Astrocyte (in vitro differentiated cells and primary cell): ENCODE measurements at regions not wholly inside any gene's neighbourhood (a gene's known extent, or its start where the extent isn't known, plus 50 kb on each side); places are given as distances from the start of the nearest gene placed in this dataset.

Experiments used
- EZH2 ChIP-seq: IDR thresholded peaks from 2 replicates; pipeline ENCODE4 v1.6.1; 2012; ENCODE audit warnings: mild to moderate bottlenecking, low read length, inconsistent platforms; ENCODE audit not compliant: insufficient read depth
- TF ChIP-seq, protein P1 (sequence below): IDR thresholded peaks from 2 replicates; pipeline ENCODE4 v1.5.1; 2011; ENCODE audit warnings: low read depth, mild to moderate bottlenecking, inconsistent platforms, low read length, moderate library complexity; ENCODE audit not compliant: insufficient read depth

GRCh38 chr11:21912285-21912684, 280.6 kb upstream of the ANO5 start:
- TF ChIP-seq, protein P1, sequence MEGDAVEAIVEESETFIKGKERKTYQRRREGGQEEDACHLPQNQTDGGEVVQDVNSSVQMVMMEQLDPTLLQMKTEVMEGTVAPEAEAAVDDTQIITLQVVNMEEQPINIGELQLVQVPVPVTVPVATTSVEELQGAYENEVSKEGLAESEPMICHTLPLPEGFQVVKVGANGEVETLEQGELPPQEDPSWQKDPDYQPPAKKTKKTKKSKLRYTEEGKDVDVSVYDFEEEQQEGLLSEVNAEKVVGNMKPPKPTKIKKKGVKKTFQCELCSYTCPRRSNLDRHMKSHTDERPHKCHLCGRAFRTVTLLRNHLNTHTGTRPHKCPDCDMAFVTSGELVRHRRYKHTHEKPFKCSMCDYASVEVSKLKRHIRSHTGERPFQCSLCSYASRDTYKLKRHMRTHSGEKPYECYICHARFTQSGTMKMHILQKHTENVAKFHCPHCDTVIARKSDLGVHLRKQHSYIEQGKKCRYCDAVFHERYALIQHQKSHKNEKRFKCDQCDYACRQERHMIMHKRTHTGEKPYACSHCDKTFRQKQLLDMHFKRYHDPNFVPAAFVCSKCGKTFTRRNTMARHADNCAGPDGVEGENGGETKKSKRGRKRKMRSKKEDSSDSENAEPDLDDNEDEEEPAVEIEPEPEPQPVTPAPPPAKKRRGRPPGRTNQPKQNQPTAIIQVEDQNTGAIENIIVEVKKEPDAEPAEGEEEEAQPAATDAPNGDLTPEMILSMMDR, result no peak
- TF ChIP-seq EZH2, result no peak
